ENCODE measurements at regions not wholly inside any gene's neighbourhood (a gene's known extent, or its start where the extent isn't known, plus 50 kb on each side); places are given as distances from the start of the nearest gene placed in this dataset.
"Not testable (repeated sequence)": the region's sequence is repeated elsewhere in the genome, so short reads cannot be mapped to it uniquely, and the experiment has no call there.

- ChIA-PET CTCF (no interaction called here), POLR2A (no interaction called here)
- DNase-seq (ENCODE audit: extremely low spot score) = no peak
- TF ChIP-seq TARDBP (IDR thresholded peaks at IDR 0.05) = no peak
- TF ChIP-seq FOXM1 (IDR thresholded peaks at IDR 0.05; ENCODE audit: borderline replicate concordance) = no peak
- no peak for TF ChIP-seq L3MBTL2 (conservative IDR thresholded peaks at IDR 0.05)
Measured at GRCh38 chr9:110030632-110031031, 177.3 kb downstream of the C9orf152 start.

DNA sequence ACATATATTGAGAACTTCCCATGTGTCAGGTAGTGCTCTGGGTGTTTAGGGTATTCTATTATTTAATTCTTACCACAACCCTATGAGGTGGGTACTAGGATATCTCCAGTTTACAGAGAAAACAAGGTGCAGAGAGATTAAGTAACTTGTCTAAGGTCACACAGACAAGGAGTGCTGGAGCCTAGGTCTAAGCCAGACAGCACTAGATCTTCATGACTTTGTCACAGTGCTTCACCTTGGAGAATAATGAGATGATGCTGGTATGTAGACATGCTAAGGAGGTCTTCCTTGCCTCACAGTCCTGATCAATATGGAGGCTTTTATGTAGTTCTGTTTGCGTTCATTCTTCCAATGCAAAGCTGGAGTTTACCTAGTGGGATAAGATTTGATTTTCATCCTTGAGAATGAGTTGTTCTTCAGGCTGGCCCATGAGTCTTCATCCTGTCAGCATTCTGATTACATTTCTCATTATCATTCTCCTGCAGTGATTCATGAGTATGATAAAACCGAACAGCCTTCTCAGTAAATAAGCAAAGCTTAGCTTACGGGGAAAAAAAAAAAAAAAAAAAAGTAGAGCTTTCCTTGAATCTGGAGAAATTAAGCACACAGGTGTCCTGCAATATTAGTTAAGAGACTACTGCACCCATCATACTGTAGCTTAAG is 176.3 kb downstream of the C9orf152 start:
- no peak for TF ChIP-seq ZNF384 (IDR thresholded peaks at IDR 0.05)
- no peak for TF ChIP-seq ARNT (IDR thresholded peaks at IDR 0.05)
- no peak for TF ChIP-seq ELF4 (IDR thresholded peaks at IDR 0.05)
- no peak for TF ChIP-seq CTBP1 (IDR thresholded peaks at IDR 0.05; ENCODE audit: borderline replicate concordance)
- no peak for TF ChIP-seq SUZ12 (IDR thresholded peaks at IDR 0.05)
- TF ChIP-seq L3MBTL2 (conservative IDR thresholded peaks at IDR 0.05) = no peak
- no peak for TF ChIP-seq FOXM1 (IDR thresholded peaks at IDR 0.05; ENCODE audit: borderline replicate concordance)
- no peak for TF ChIP-seq NFRKB (IDR thresholded peaks at IDR 0.05)
- TF ChIP-seq FOXA1 (IDR thresholded peaks at IDR 0.05) = no peak
- no peak for DNase-seq (ENCODE audit: extremely low spot score)
- ChIA-PET CTCF (no interaction called here), POLR2A (no interaction called here)

DNA sequence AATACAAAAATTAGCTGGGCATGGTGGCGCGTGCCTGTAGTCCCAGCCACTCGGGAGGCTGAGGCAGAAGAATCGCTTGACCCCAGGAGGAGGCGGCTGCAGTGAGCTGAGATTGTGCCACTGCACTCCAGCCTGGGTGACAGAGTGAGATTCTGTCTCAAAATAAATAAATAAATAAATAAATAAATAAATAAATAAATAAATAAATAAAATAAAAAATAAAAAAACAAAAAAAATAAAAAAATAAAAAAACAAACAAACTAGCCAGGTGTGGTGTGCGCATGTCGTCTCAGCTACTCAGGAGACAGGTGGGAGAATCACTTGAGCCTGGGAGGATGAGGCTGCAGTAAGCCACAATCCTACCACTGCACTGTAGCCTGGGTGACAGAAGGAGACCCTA is 175.4 kb downstream of the C9orf152 start:
- POLR2A ChIA-PET; CTCF ChIA-PET; DNase-seq (ENCODE audit: extremely low spot score): not testable (repeated sequence)

GRCh38 chr9:110033869-110034268 is 174.1 kb downstream of the C9orf152 start:
- TF ChIP-seq LEF1 (IDR thresholded peaks at IDR 0.05; ENCODE audit: borderline replicate concordance) (no peak), HDGF (IDR thresholded peaks at IDR 0.05; ENCODE audit: borderline replicate concordance) (no peak), NFRKB (IDR thresholded peaks at IDR 0.05) (no peak), SUZ12 (IDR thresholded peaks at IDR 0.05) (no peak), ELF4 (IDR thresholded peaks at IDR 0.05) (no peak), TARDBP (IDR thresholded peaks at IDR 0.05) (no peak), ZNF384 (IDR thresholded peaks at IDR 0.05) (no peak), PKNOX1 (IDR thresholded peaks at IDR 0.05) (no peak), FOXK2 (IDR thresholded peaks at IDR 0.05) (no peak)
- POLR2A ChIA-PET = no interaction called here
- CTCF ChIA-PET = no interaction called here
- DNase-seq (ENCODE audit: extremely low spot score) = no peak

GRCh38 chr9:110036286-110036685 is 171.7 kb downstream of the C9orf152 start:
- DNase-seq (ENCODE audit: extremely low spot score) = no peak
- CTCF ChIA-PET = no interaction called here
- POLR2A ChIA-PET = no interaction called here
- TF ChIP-seq FOXK2 (IDR thresholded peaks at IDR 0.05) (no peak), BHLHE40 (IDR thresholded peaks at IDR 0.05; ENCODE audit: borderline replicate concordance) (no peak), FOXM1 (IDR thresholded peaks at IDR 0.05; ENCODE audit: borderline replicate concordance) (no peak), ELF4 (IDR thresholded peaks at IDR 0.05) (no peak), SP1 (IDR thresholded peaks at IDR 0.05) (no peak), TARDBP (IDR thresholded peaks at IDR 0.05) (no peak), L3MBTL2 (conservative IDR thresholded peaks at IDR 0.05) (no peak), ZNF384 (IDR thresholded peaks at IDR 0.05) (no peak), HDGF (IDR thresholded peaks at IDR 0.05; ENCODE audit: borderline replicate concordance) (no peak), CTBP1 (IDR thresholded peaks at IDR 0.05; ENCODE audit: borderline replicate concordance) (no peak), SUZ12 (IDR thresholded peaks at IDR 0.05) (no peak), PKNOX1 (IDR thresholded peaks at IDR 0.05) (no peak)

- DNase-seq (ENCODE audit: extremely low spot score) = no peak
- CTCF ChIA-PET = no interaction called here
- POLR2A ChIA-PET = no interaction called here
- TF ChIP-seq HDGF (IDR thresholded peaks at IDR 0.05; ENCODE audit: borderline replicate concordance) = no peak
- TF ChIP-seq FOXK2 (IDR thresholded peaks at IDR 0.05) = no peak
- TF ChIP-seq ARNT (IDR thresholded peaks at IDR 0.05) = no peak
- no peak for TF ChIP-seq LEF1 (IDR thresholded peaks at IDR 0.05; ENCODE audit: borderline replicate concordance)
- no peak for TF ChIP-seq ELF4 (IDR thresholded peaks at IDR 0.05)
- no peak for TF ChIP-seq SUZ12 (IDR thresholded peaks at IDR 0.05)
- no peak for TF ChIP-seq PKNOX1 (IDR thresholded peaks at IDR 0.05)
- TF ChIP-seq L3MBTL2 (conservative IDR thresholded peaks at IDR 0.05) = no peak
- TF ChIP-seq NFRKB (IDR thresholded peaks at IDR 0.05) = no peak
- TF ChIP-seq CTBP1 (IDR thresholded peaks at IDR 0.05; ENCODE audit: borderline replicate concordance) = no peak
- TF ChIP-seq ZNF384 (IDR thresholded peaks at IDR 0.05) = no peak
- TF ChIP-seq FOXM1 (IDR thresholded peaks at IDR 0.05; ENCODE audit: borderline replicate concordance) = no peak
- no peak for TF ChIP-seq FOXA1 (IDR thresholded peaks at IDR 0.05)
- no peak for TF ChIP-seq SP1 (IDR thresholded peaks at IDR 0.05)
- TF ChIP-seq TARDBP (IDR thresholded peaks at IDR 0.05) = no peak
- no peak for TF ChIP-seq BHLHE40 (IDR thresholded peaks at IDR 0.05; ENCODE audit: borderline replicate concordance)
Measured at GRCh38 chr9:110040788-110041187, 167.2 kb downstream of the C9orf152 start.

GRCh38 chr9:110041452-110041851 is 166.5 kb downstream of the C9orf152 start:
- DNase-seq (ENCODE audit: extremely low spot score) = no peak
- TF ChIP-seq FOXK2 (IDR thresholded peaks at IDR 0.05) = no peak
- TF ChIP-seq PKNOX1 (IDR thresholded peaks at IDR 0.05) = no peak
- TF ChIP-seq LEF1 (IDR thresholded peaks at IDR 0.05; ENCODE audit: borderline replicate concordance) = no peak
- TF ChIP-seq FOXA1 (IDR thresholded peaks at IDR 0.05) = no peak
- TF ChIP-seq BHLHE40 (IDR thresholded peaks at IDR 0.05; ENCODE audit: borderline replicate concordance) = no peak
- TF ChIP-seq NFRKB (IDR thresholded peaks at IDR 0.05) = no peak
- no peak for TF ChIP-seq L3MBTL2 (conservative IDR thresholded peaks at IDR 0.05)
- no peak for TF ChIP-seq FOXM1 (IDR thresholded peaks at IDR 0.05; ENCODE audit: borderline replicate concordance)
- no peak for TF ChIP-seq HDGF (IDR thresholded peaks at IDR 0.05; ENCODE audit: borderline replicate concordance)
- CTCF ChIA-PET = no interaction called here
- POLR2A ChIA-PET = no interaction called here
